Liver (tissue), 2 donors: ENCODE measurements at regions not wholly inside any gene's neighbourhood (a gene's known extent, or its start where the extent isn't known, plus 50 kb on each side); places are given as distances from the start of the nearest gene placed in this dataset.

Experiments used
- CTCF ChIP-seq: fragments of 150-350 bp; IDR thresholded peaks from 2 replicates; pipeline ENCODE4 v1.5.1; 2017; ENCODE audit warnings: improper control_type of control experiment, low read depth, low read length; ENCODE audit not compliant: missing input control
- MAX ChIP-seq: IDR thresholded peaks from 2 replicates; pipeline ENCODE4 v1.6.1; 2016; ENCODE audit warnings: antibody characterized with exemption
- REST ChIP-seq: IDR thresholded peaks from 2 replicates; pipeline ENCODE4 v1.6.1; 2016; ENCODE audit warnings: antibody characterized with exemption, mild to moderate bottlenecking
- donor health status: healthy.

- TF ChIP-seq MAX (no peak), CTCF (no peak), REST (no peak)
Observed at GRCh38 chr12:24021164-24021502, 71.7 kb upstream of the SOX5 start.
